H1 (cell line): ENCODE measurements at regions not wholly inside any gene's neighbourhood (a gene's known extent, or its start where the extent isn't known, plus 50 kb on each side); places are given as distances from the start of the nearest gene placed in this dataset.

Source experiments
- CTCF ChIA-PET: fragments of 300-600 bp; sonication (Branson Sonifier 250); formaldehyde crosslinking; loops from one replicate; lab custom pipeline; 2021; ENCODE audit not compliant: partially characterized antibody; lab: Charles Lee
- POLR2A ChIA-PET: fragments of 300-600 bp; sonication (Branson Sonifier 250); formaldehyde crosslinking; loops from one replicate; lab custom pipeline; 2021; ENCODE audit warnings: inconsistent platforms; ENCODE audit not compliant: partially characterized antibody; lab: Charles Lee
- DNase-seq, 2 experiments: peaks; one replicate each; pipeline versions ENCODE4 v3.0.0 to v3.0.0-alpha.2; 2010 to 2022; ENCODE audit warnings: low spot score in 2 of 2, low read depth in 1 of 2, mixed read lengths in 1 of 2
- FAIRE-seq: peaks from 2 replicates; lab custom pipeline; 2011; peaks lifted over from hg19 to GRCh38; lab: Jason Lieb, UNC
- H2AFZ ChIP-seq: 2 replicates; pipeline ENCODE4 v1.8.1; 2012; ENCODE audit warnings: low read length, inconsistent platforms
- H2AK5ac ChIP-seq: 2 replicates; pipeline ENCODE4 v1.6.1; 2013; ENCODE audit warnings: low read depth, low read length
- H2BK120ac ChIP-seq: replicated peaks from 2 replicates; pipeline ENCODE3; 2013; ENCODE audit warnings: low read depth, low read length, inconsistent platforms
- H2BK12ac ChIP-seq: 2 replicates; pipeline ENCODE4 v1.6.1; 2013; ENCODE audit warnings: low read depth, low read length
- H2BK15ac ChIP-seq: 2 replicates; pipeline ENCODE4 v1.6.1; 2013; ENCODE audit warnings: low read length
- H2BK20ac ChIP-seq: 2 replicates; pipeline ENCODE4 v1.6.1; 2013; ENCODE audit warnings: low read length
- H2BK5ac ChIP-seq: 2 replicates; pipeline ENCODE4 v1.6.1; 2013; ENCODE audit warnings: low read depth, low read length
- H3K14ac ChIP-seq: 2 replicates; pipeline ENCODE4 v1.6.1; 2013; ENCODE audit warnings: inconsistent platforms; ENCODE audit not compliant: insufficient read length
- H3K18ac ChIP-seq: 2 replicates; pipeline ENCODE4 v1.6.1; 2013; ENCODE audit warnings: low read length; ENCODE audit errors: extremely low read depth
- H3K23ac ChIP-seq: 2 replicates; pipeline ENCODE4 v1.6.1; 2013; ENCODE audit warnings: inconsistent platforms; ENCODE audit not compliant: insufficient read length
- H3K23me2 ChIP-seq: 2 replicates; pipeline ENCODE4 v1.6.1; 2013; ENCODE audit warnings: low read depth, low read length
- H3K27ac ChIP-seq: 2 replicates; pipeline ENCODE4 v1.6.1; 2011; ENCODE audit warnings: low read depth, low read length, inconsistent platforms
- H3K27me3 ChIP-seq, 4 experiments: replicated peaks in 1 of 4; 1 replicate in 1 of 4; 2 replicates in 3 of 4; pipeline versions ENCODE4 v1.6.1 to v1.8.1; 2011 to 2013; ENCODE audit warnings: low read length in 3 of 4, mild to moderate bottlenecking in 3 of 4, inconsistent platforms in 2 of 4, mixed read lengths in 2 of 4, moderate library complexity in 1 of 4; ENCODE audit not compliant: control insufficient read depth in 3 of 4, insufficient read depth in 3 of 4; ENCODE audit errors: extremely low read depth in 1 of 4
- H3K36me3 ChIP-seq, 4 experiments: 2 replicates each; pipeline versions ENCODE4 v1.6.1 to v1.8.1; 2011 to 2013; ENCODE audit warnings: mild to moderate bottlenecking in 4 of 4, low read length in 3 of 4, moderate library complexity in 2 of 4, control low read depth in 1 of 4, inconsistent platforms in 1 of 4; ENCODE audit not compliant: insufficient read depth in 4 of 4, control insufficient read depth in 2 of 4
- H3K4ac ChIP-seq: replicated peaks from 2 replicates; pipeline ENCODE3; 2013; ENCODE audit warnings: low read length, low read depth, mixed read lengths, inconsistent platforms; ENCODE audit not compliant: insufficient read length
- H3K4me1 ChIP-seq, 4 experiments: replicated peaks in 1 of 4; 1 replicate in 1 of 4; 2 replicates in 3 of 4; pipeline versions ENCODE4 v1.6.1 to v1.8.1; 2011 to 2013; ENCODE audit warnings: low read length in 3 of 4, inconsistent platforms in 2 of 4, mixed read lengths in 1 of 4; ENCODE audit not compliant: insufficient read depth in 4 of 4, control insufficient read depth in 3 of 4
- H3K4me2 ChIP-seq, 2 experiments: 2 replicates each; pipeline versions ENCODE4 v1.6.1 to v1.8.1; 2011 to 2013; ENCODE audit warnings: low read depth in 2 of 2, low read length in 2 of 2, control low read depth in 1 of 2, inconsistent platforms in 1 of 2, mild to moderate bottlenecking in 1 of 2; ENCODE audit not compliant: insufficient read depth in 1 of 2
- H3K4me3 ChIP-seq, 4 experiments: fragments of 200-600, 300-600 bp in 1 of 4; sonication (generic), shearing (Covaris generic), sonication (Bioruptor Twin) in 1 of 4; 2 replicates each; pipeline versions ENCODE4 v1.5.1 to v1.8.1; 2011 to 2016; ENCODE audit warnings: low read length in 4 of 4, low read depth in 3 of 4, control low read depth in 2 of 4, inconsistent platforms in 2 of 4, mild to moderate bottlenecking in 2 of 4, mixed read lengths in 1 of 4, moderate library complexity in 1 of 4; ENCODE audit not compliant: insufficient read depth in 2 of 4; ENCODE audit errors: extremely low read depth in 1 of 4
- H3K56ac ChIP-seq: replicated peaks from 2 replicates; pipeline ENCODE3; 2013; ENCODE audit warnings: low read depth, mild to moderate bottlenecking, mixed read lengths, low read length, inconsistent platforms; ENCODE audit not compliant: insufficient read length
- H3K79me1 ChIP-seq: 2 replicates; pipeline ENCODE4 v1.6.1; 2013; ENCODE audit warnings: low read depth, low read length, control low read depth
- H3K79me2 ChIP-seq, 2 experiments: 2 replicates each; pipeline versions ENCODE4 v1.6.1 to v1.8.1; 2012 to 2013; ENCODE audit warnings: low read length in 2 of 2, mild to moderate bottlenecking in 2 of 2, inconsistent platforms in 1 of 2; ENCODE audit not compliant: insufficient read depth in 2 of 2, control insufficient read depth in 1 of 2
- H3K9ac ChIP-seq, 4 experiments: replicated peaks in 1 of 4; 1 replicate in 1 of 4; 2 replicates in 3 of 4; pipeline versions ENCODE4 v1.6.1 to v1.8.1; 2011 to 2013; ENCODE audit warnings: low read depth in 3 of 4, low read length in 3 of 4, control low read depth in 2 of 4, mild to moderate bottlenecking in 2 of 4, moderate library complexity in 2 of 4, inconsistent platforms in 1 of 4; ENCODE audit errors: extremely low read depth in 1 of 4
- H3K9me3 ChIP-seq, 2 experiments: 2 replicates each; pipeline versions ENCODE4 v1.6.1 to v1.8.1; 2012 to 2013; ENCODE audit warnings: mild to moderate bottlenecking in 2 of 2, moderate library complexity in 2 of 2, control low read depth in 1 of 2, inconsistent platforms in 1 of 2, low read depth in 1 of 2, low read length in 1 of 2, mixed read lengths in 1 of 2; ENCODE audit not compliant: insufficient read depth in 2 of 2
- H4K20me1 ChIP-seq, 2 experiments: replicated peaks in 1 of 2; 2 replicates each; pipeline versions ENCODE3 to v1.8.1; 2011 to 2013; ENCODE audit warnings: inconsistent platforms in 2 of 2, low read length in 2 of 2, mild to moderate bottlenecking in 1 of 2; ENCODE audit not compliant: insufficient read depth in 2 of 2, control insufficient read depth in 1 of 2
- H4K5ac ChIP-seq: 2 replicates; pipeline ENCODE4 v1.6.1; 2013; ENCODE audit warnings: low read length, low read depth, mixed read lengths, inconsistent platforms; ENCODE audit not compliant: insufficient read length
- H4K8ac ChIP-seq: 2 replicates; pipeline ENCODE4 v1.8.0; 2013; ENCODE audit warnings: mild to moderate bottlenecking, moderate library complexity, low read length, inconsistent platforms; ENCODE audit not compliant: insufficient read depth; ENCODE audit errors: extremely low read depth
- H4K91ac ChIP-seq: replicated peaks from 2 replicates; pipeline ENCODE3; 2013; ENCODE audit warnings: low read length, mixed read lengths, inconsistent platforms; ENCODE audit not compliant: insufficient read length
- PHF8 ChIP-seq: fragments of 200-600 bp; sonication (generic); conservative IDR thresholded peaks from 2 replicates; pipeline ENCODE4 v1.7.1; 2012; ENCODE audit warnings: low read depth, mild to moderate bottlenecking, inconsistent platforms, low read length, moderate library complexity
- WGBS, 2 experiments: shearing (Covaris generic) in 1 of 2; methylation state at CpG; one replicate each; pipeline versions ENCODE4 v1.1.6 to v1.1.7; 2013 to 2015; ENCODE audit warnings: low lambda C conversion rate in 2 of 2, mixed read lengths in 2 of 2, inconsistent platforms in 1 of 2, low coverage in 1 of 2, missing lambda C conversion rate in 1 of 2; ENCODE audit not compliant: insufficient replicate concordance in 2 of 2, insufficient coverage in 1 of 2, insufficient read length in 1 of 2; ENCODE audit errors: extremely low coverage in 1 of 2, missing lambda C conversion rate in 1 of 2; 5-methylcytosine and 5-hydroxymethylcytosine counted together

DNA sequence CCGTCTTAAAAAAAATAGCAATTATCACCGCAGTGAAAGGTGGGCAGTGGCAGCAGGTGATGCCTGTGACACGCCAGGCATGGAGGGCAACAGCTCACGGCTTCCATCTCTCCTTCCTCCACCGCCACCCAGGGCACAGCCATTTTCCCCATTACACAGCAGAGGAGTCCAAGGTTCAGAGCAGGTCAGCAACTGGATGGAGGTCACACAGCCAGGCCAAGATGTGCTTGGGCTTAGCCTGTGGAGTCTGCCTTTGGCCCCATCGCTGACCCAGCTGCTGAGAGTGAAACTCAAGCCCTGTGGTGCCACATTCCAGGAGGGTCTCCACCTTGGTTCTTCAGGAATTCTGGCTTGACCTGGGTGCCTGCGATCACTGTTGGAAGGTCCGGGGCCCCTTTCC is 411.1 kb downstream of the SHANK2 start:
- no peak overlapping the region for H2AFZ ChIP-seq
- H4K91ac ChIP-seq = no peak overlapping the region
- POLR2A ChIA-PET = no interaction called here
- peaks cover 4 to 10% of the 10 kb centered on the region in 2 experiments for H4K20me1 ChIP-seq
- no peak overlapping the region for H3K27ac ChIP-seq
- no peak overlapping the region for H3K23ac ChIP-seq
- FAIRE-seq (no peak), DNase-seq (no peak)
- no peak overlapping the region for H4K5ac ChIP-seq
- no peaks in the 10 kb centered on the region for H3K36me3 ChIP-seq
- H3K4me2 ChIP-seq = no peak overlapping the region
- no peak overlapping the region for H2BK120ac ChIP-seq
- H2BK15ac ChIP-seq = no peak overlapping the region
- no peak overlapping the region for H3K4ac ChIP-seq
- no peak overlapping the region for H2BK20ac ChIP-seq
- no peak overlapping the region for H3K56ac ChIP-seq
- no peak overlapping the region for H2BK5ac ChIP-seq
- no peak overlapping the region for H3K14ac ChIP-seq
- no peaks in the 10 kb centered on the region for H3K79me2 ChIP-seq
- H3K79me1 ChIP-seq = no peaks in the 10 kb centered on the region; the same call in 1 of the 2 replicates
- H4K8ac ChIP-seq = no peak overlapping the region
- H3K18ac ChIP-seq = no peak overlapping the region
- WGBS, 2 experiments = 95% methylated on average over 8 of the region's 8 CpGs; no CpG with 5 or more reads in 1 of the 2 experiments
- no peaks in the 10 kb centered on the region; a peak in 1 of 7 replicates for H3K4me1 ChIP-seq
- H3K9ac ChIP-seq = no peak overlapping the region
- H3K9me3 ChIP-seq = no peaks in the 10 kb centered on the region
- H2AK5ac ChIP-seq = no peak overlapping the region
- CTCF ChIA-PET = interaction anchor here (0.9 to 1.1 kb wide), 2 partner anchors 25 to 103 kb away, joined by 3 to 4 read pairs; no protein-coding TSS in a partner anchor
- no peaks in the 10 kb centered on the region for H3K23me2 ChIP-seq
- H3K27me3 ChIP-seq = no peaks in the 10 kb centered on the region
- H2BK12ac ChIP-seq = no peak overlapping the region
- TF ChIP-seq PHF8 = no peak
- TF ChIP-seq, all 59 proteins: peak for 0
- H3K4me3 ChIP-seq = no peak overlapping the region
